HG02759 (cell line): ENCODE measurements at regions not wholly inside any gene's neighbourhood (a gene's known extent, or its start where the extent isn't known, plus 50 kb on each side); places are given as distances from the start of the nearest gene placed in this dataset.

ENCODE experiments used
- ATAC-seq: cut with Tn5 transposase; IDR thresholded peaks from one replicate; pipeline ENCODE4 v1.9.1; 2021; ENCODE audit warnings: mild to moderate bottlenecking, moderate library complexity; ENCODE audit not compliant: unreplicated experiment

DNA sequence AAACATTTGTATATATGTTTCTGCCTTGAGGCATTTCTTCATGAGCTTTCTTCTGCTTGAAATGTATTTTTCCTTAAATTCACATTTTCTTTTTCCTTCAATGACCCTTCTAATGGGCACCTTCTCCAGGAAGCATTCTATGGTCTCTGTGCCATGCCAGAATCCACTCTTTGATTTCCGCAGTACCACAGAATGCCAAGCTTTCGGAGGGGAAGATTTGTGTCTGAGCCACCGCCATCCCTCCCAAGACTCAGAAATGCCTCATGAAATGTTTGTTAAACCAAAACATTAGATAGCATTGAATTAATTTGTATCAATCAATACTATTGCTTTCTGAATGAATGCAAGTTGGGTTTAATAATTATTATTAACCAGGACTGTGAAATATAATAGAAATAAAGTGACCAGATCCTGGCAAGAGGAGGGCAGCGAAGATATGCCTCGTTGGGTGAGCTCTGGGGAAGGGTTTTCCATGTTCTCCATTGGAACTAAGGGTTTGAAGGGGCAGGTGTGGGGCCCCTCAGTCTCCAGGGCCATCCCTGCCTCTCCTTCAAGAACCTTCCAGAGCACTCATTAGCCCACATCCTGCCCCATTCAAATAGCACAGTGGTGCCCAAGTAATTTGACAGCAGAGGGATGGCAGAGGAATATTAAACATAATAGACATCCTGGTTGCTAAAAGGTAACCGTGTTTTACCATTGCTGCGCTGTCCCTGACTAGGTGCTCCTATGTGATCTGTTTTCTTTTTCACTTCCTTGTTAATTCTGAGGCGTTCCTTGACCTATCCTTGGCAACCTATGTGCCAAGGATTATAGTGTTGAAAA, 189.6 kb downstream of the MYCN start:
- no peak for ATAC-seq

- no peak for ATAC-seq
Measured at GRCh38 chr2:16128746-16129610, 188.6 kb downstream of the MYCN start.

GRCh38 chr2:16127958-16128357, 187.6 kb downstream of the MYCN start:
- no peak for ATAC-seq

DNA sequence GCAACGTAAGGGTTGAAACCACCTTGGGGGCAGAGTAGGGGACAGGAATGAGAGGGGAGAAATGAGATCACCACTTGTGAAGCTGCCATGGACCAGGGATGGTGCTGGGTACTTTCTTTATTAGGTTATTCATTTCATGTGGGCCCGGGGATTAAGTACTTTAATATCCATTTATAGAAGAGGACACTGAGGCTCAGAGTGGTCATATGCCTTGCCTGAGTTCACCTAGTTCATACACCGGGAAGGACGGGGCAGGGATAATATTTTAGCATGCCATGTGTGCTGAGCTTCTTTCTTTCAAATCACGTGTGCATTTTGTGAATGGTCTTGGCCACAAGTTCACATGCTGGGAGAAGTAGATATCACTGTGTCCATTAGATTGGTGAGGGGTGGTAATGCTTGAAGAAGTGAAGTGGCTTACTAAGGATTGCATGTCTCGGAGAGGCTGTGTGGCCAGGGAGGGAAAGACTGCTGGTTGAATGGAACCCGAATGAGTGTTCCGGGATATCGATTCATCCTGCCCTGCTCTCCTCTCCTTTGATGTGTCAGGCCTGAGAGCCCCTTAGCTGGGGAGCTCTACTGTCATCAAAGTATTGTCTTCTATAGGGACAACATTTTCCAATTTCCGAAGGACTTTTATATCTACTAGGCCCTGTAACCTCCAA, 187.1 kb downstream of the MYCN start:
- no peak for ATAC-seq

- no peak for ATAC-seq
Measured at GRCh38 chr2:16126517-16127275, 186.3 kb downstream of the MYCN start.

DNA sequence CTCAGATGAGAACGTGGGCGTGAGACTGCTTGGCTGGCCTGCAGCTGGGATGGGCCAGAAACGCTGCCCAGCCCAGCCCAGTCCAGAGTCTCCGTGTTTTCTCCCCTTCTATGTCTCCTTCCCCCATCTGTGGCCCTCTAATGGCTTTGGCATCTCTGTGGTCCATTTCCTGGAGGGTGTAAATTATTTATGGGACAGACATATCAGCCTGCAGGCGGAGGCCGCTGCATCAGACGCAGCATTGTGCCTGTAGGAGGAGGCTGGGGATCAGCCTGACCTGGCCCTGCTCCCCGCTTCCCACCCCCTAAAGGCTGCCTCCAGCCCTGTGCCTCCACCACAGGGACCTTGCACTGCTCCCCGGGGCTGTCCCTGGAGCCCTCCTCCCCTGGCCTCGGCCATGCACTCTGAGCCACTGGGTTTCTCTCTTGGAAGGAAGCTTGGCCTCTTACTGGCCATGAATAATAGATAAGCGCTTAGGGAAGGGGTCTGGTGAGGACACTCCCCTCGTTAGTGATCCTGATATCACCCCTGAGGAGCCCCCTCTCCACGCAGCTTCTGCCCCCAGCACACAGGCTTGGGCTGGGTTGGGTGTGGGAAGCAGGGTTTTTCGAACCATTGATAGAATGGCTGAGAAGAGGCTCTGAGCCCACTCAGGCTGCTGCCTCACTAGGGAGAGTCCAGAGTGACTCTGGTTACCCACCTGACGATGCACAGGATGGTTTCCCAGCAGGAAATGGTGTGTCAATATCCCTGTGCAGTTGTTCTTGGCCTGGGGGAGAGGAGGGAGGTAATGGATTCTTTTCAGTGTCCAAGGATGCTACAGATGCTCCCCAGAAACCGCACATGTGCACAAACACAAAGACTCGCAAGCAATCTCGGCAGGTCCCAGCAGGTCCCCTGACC, 185.5 kb downstream of the MYCN start:
- no peak for ATAC-seq

- no peak for ATAC-seq
Measured at GRCh38 chr2:16124881-16125613, 184.7 kb downstream of the MYCN start.

GRCh38 chr2:16123856-16124780, 183.8 kb downstream of the MYCN start:
- no peak for ATAC-seq

GRCh38 chr2:16123421-16123820, 183.1 kb downstream of the MYCN start:
- no peak for ATAC-seq

GRCh38 chr2:16122556-16122955, 182.2 kb downstream of the MYCN start:
- no peak for ATAC-seq

DNA sequence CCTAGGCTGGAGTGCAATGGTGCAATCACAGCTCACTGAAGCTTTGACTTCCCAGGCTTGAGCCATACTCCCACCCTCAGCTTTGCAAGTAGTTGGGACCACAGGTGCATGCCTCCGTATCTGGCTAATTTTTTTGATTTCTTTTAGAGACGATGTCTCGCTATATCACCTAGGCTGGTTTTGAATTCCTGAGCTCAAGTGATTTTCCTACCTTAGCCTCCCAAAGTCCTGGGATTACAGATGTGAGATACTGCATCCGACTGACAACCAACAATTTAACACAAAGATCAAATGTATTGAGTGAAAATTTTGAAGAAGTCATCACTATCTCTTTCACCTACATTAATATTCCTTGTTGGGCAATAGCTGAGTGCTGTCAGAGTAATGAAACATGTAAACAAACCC, 181.6 kb downstream of the MYCN start:
- no peak for ATAC-seq

DNA sequence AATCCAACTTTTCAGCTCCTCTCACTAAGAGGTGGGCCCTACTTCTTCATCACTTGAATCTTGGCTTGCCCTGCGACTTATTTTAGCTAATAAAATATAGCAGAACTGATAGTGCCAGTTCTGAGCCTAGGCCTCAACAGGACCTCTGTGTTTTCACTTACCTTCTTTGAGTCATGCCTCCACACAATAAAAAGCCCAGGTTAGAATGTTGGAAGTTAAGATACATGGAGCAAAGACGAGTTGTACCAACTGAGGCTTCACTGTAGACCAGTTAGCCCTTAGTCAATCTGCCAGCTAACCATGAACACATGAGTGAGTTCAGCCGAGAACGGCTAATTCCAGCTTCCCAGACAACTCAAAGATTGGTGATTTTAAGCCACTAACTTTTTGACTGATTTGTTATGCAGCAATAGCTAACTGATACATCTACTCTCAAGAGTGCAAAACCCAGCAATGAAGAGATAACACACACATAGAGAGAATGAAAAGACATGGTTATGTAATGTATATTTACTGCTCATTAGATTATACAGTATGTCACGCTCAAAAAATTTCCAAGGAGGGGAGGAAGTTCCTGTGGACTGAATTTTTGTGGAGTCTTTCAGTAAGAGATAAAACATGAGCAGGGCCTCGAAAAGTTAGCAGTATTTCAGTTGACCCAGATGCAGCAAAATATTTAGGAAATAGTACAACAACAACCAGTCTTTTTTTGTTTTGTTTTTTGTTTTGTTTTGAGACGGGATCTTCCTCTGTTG, 181.1 kb downstream of the MYCN start:
- no peak for ATAC-seq

DNA sequence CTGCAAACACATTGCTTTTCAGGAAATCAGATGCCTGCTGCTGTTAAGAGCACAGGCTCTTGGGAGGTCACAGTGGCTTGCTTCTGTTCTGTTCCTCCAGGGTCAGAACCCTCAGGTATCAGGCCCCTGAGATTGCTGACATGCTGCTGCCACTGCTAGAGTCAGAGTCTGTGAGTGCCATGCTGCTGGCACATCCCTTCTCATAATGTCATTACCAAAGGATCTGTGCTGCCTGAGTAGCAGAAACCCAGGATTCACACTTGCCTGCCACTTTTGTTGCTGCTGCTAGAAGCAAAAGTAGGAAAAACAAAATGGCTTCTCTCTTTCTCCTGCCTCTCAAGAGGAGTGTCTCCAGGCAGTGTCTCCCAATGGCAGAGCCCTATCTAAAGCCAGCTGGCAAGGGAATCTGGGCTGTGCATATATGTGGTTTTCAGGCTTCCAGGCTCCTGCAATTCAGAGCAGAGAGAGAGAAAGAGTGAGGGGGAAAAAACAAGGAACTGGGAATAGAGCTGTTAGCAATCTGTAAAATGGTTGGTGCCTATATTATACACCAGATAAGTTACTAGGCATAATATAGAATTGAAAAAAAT, 180.3 kb downstream of the MYCN start:
- ATAC-seq: no peak

GRCh38 chr2:16119741-16120140, 179.4 kb downstream of the MYCN start:
- no peak for ATAC-seq

DNA sequence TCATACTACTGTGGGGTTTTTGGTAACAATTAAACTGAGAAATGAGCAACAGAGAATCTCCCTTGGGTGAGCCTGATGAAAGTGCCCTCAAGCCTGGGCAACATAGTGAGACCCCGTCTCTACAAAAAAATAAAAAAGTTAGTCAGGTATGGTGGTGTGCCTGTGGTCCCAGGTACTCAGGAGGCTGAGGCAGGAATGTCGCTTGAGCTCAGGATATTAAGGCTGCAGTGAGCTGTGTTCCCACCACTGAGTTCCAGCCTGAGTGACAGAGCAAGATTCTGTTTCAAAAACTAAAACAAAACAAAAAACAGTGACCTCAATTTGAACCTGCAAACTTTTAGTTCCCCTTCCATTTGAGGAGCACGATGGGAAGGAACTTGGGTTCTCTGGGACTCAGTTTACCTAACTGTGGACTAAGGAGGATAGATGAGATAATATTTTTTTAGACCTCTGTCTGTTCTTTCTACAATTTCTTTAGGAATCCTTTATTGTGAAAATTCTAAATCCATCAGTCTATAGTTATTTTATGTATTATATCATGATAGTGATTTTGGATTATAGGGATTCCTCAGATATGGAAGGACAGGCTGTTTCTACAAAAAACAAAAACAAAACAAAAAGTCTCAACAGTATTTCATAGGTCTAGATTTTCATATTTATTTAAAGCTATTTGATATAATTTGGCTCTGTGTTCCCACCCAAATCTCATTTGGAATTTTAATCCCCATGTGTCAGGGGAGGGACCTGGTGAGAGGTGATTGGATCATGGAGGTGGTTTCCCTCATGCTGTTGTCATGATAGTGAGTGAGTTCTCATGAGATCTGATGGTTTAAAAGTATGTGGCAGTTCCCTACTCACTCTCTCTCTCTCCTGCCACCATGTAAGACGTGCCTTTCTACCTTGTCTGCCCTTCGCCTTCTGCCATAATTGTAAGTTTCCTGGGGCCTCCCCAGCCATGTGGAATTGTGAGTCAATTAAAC, 178.6 kb downstream of the MYCN start:
- ATAC-seq: no peak
